Retinal pigment epithelial cell (primary cell): ENCODE measurements at regions not wholly inside any gene's neighbourhood (a gene's known extent, or its start where the extent isn't known, plus 50 kb on each side); places are given as distances from the start of the nearest gene placed in this dataset.

Experiments used
- DNase-seq: peaks from one replicate; pipeline ENCODE4 v3.0.0-alpha.2; 2010; ENCODE audit warnings: low read depth
- H3K4me3 ChIP-seq: 2 replicates; pipeline ENCODE4 v1.5.1; 2011; ENCODE audit warnings: mild to moderate bottlenecking, low read length, control low read depth, moderate library complexity
- CTCF ChIP-seq: conservative IDR thresholded peaks from 2 replicates; pipeline ENCODE4 v1.5.1; 2011; ENCODE audit warnings: low read depth, low read length, control low read depth, inconsistent platforms

GRCh38 chr20:39283464-39283863 lies 321.3 kb downstream of the DHX35 start:
- no peak overlapping the region for H3K4me3 ChIP-seq
- TF ChIP-seq CTCF, result no peak
- no peak for DNase-seq

- no peak for DNase-seq
- TF ChIP-seq CTCF, result no peak
- no peak overlapping the region for H3K4me3 ChIP-seq
These were observed 320.5 kb downstream of the DHX35 start for GRCh38 chr20:39282619-39283092.

- TF ChIP-seq CTCF, result no peak
- no peak for DNase-seq
- H3K4me3 ChIP-seq, result no peak overlapping the region
These were observed 318.7 kb downstream of the DHX35 start for GRCh38 chr20:39280875-39281274.

- TF ChIP-seq CTCF, result no peak
- H3K4me3 ChIP-seq, result no peak overlapping the region
- no peak for DNase-seq
These were observed 316.2 kb downstream of the DHX35 start for GRCh38 chr20:39278230-39278788.

- no peak for TF ChIP-seq CTCF
These were observed 315.0 kb downstream of the DHX35 start for GRCh38 chr20:39277185-39277584.

GRCh38 chr20:39270837-39271604 lies 308.9 kb downstream of the DHX35 start:
- TF ChIP-seq CTCF, result no peak
- no peak overlapping the region for H3K4me3 ChIP-seq
- no peak for DNase-seq

More at GRCh38 chr20:39277185-39277584, 315.0 kb downstream of the DHX35 start:
- no peak for DNase-seq
- H3K4me3 ChIP-seq, result no peak overlapping the region
